ENCODE measurements at regions not wholly inside any gene's neighbourhood (a gene's known extent, or its start where the extent isn't known, plus 50 kb on each side); places are given as distances from the start of the nearest gene placed in this dataset.

DNA sequence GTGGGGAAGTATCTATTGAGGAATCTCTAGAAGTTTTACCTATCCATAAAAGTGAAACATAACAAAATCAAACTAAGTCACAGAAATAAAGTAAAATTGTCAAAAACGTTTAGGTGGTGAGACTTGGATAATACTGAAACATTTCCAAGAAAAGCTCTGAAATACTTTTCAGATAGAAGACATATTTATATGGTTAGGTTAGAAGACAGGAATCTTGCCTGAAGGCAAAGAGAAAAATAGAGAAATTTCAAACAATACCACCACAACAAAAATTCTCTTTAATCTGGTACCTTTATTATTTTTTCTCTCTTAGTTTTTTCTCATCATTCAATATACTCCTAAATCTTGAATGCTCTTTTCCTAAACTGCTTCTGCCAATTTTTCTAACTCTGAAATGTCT is 222.7 kb upstream of the PLSCR5 start:
- no peaks in the 10 kb centered on the region for H3K9me2 ChIP-seq (replicated peaks; ENCODE audit: control insufficient read depth, low read length)
- H3K79me2 ChIP-seq (ENCODE audit: control insufficient read depth, low read length): no peaks in the 10 kb centered on the region
- TF ChIP-seq, protein P1, sequence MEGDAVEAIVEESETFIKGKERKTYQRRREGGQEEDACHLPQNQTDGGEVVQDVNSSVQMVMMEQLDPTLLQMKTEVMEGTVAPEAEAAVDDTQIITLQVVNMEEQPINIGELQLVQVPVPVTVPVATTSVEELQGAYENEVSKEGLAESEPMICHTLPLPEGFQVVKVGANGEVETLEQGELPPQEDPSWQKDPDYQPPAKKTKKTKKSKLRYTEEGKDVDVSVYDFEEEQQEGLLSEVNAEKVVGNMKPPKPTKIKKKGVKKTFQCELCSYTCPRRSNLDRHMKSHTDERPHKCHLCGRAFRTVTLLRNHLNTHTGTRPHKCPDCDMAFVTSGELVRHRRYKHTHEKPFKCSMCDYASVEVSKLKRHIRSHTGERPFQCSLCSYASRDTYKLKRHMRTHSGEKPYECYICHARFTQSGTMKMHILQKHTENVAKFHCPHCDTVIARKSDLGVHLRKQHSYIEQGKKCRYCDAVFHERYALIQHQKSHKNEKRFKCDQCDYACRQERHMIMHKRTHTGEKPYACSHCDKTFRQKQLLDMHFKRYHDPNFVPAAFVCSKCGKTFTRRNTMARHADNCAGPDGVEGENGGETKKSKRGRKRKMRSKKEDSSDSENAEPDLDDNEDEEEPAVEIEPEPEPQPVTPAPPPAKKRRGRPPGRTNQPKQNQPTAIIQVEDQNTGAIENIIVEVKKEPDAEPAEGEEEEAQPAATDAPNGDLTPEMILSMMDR (IDR thresholded peaks at IDR 0.05; ENCODE audit: low read depth, low read length, poor library complexity, severe bottlenecking): no peak
- TF ChIP-seq EZH2phosphoT487 (IDR thresholded peaks at IDR 0.05; ENCODE audit: borderline replicate concordance, low read length): no peak

DNA sequence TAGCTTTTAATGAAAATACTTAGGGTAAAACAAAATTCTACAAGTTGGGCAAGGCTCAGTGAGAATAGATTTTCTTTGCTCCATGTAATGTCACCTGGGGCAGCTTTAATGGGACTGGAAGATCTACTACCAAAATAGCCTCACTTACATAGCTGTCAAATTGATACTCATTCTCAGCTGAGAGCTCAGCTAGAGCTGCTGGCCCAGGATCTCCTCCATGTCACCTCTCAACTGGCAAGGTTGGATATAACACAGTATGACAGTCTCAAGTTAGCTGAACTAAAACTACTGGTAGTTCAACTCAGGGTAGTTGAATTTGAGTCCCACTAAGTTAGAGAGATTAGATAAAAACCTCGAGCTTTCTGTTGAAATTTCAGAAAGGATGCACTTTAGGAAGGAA is 218.5 kb upstream of the PLSCR5 start:
- Histone ChIP-seq H3K4me3 (ENCODE audit: low read length) (no peak overlapping the region), H3K4me1 (ENCODE audit: control insufficient read depth, low read length) (no peaks in the 10 kb centered on the region), H4K20me1 (ENCODE audit: control insufficient read depth, insufficient read depth, low read depth, low read length) (no peaks in the 10 kb centered on the region), H3K9me3 (ENCODE audit: control insufficient read depth, insufficient read depth, low read length) (no peaks in the 10 kb centered on the region), H3K79me2 (ENCODE audit: control insufficient read depth, low read length) (no peaks in the 10 kb centered on the region), H3K9me2 (replicated peaks; ENCODE audit: control insufficient read depth, low read length) (no peaks in the 10 kb centered on the region), H3K27ac (ENCODE audit: low read depth, low read length) (no peak overlapping the region), H3K27me3 (ENCODE audit: control insufficient read depth, low read length) (no peaks in the 10 kb centered on the region), H3K36me3 (ENCODE audit: control insufficient read depth, low read length) (no peaks in the 10 kb centered on the region), H3F3A (ENCODE audit: control insufficient read depth, insufficient read depth) (no peaks in the 10 kb centered on the region), H3K4me2 (ENCODE audit: low read length) (no peak overlapping the region)
- no peak for TF ChIP-seq EZH2phosphoT487 (IDR thresholded peaks at IDR 0.05; ENCODE audit: borderline replicate concordance, low read length)
- TF ChIP-seq, protein P1 (IDR thresholded peaks at IDR 0.05; ENCODE audit: low read depth, low read length, poor library complexity, severe bottlenecking): no peak

More for the DNA sequence above, 222.7 kb upstream of the PLSCR5 start:
- Histone ChIP-seq H3K4me3 (ENCODE audit: low read length) (no peak overlapping the region), H3K27me3 (ENCODE audit: control insufficient read depth, low read length) (no peaks in the 10 kb centered on the region), H3K9me3 (ENCODE audit: control insufficient read depth, insufficient read depth, low read length) (no peaks in the 10 kb centered on the region), H3K36me3 (ENCODE audit: control insufficient read depth, low read length) (no peaks in the 10 kb centered on the region), H3K4me1 (ENCODE audit: control insufficient read depth, low read length) (no peaks in the 10 kb centered on the region), H3K27ac (ENCODE audit: low read depth, low read length) (no peak overlapping the region), H3K4me2 (ENCODE audit: low read length) (no peak overlapping the region), H4K20me1 (ENCODE audit: control insufficient read depth, insufficient read depth, low read depth, low read length) (no peaks in the 10 kb centered on the region), H3F3A (ENCODE audit: control insufficient read depth, insufficient read depth) (no peaks in the 10 kb centered on the region)

DNA sequence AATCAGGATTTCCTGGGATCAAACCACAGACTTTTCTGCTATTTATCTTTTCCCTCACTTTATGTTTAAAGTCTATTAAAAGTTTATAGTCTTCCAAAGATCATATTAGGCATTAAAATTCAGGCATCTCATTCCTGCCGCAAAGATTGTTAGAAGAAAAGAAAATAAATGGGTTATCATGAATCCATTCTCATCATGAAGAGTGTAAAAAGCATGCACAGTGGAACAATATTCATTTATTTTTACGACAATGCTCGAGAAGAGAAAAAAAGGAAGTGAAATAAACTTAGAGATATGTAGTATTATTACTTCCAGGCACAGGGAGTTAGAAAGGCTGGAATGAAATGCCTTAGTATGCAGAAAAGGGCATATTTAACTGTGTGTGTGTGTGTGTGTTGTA is 213.7 kb upstream of the PLSCR5 start:
- Histone ChIP-seq H3K9me2 (replicated peaks; ENCODE audit: control insufficient read depth, low read length) (no peaks in the 10 kb centered on the region), H4K20me1 (ENCODE audit: control insufficient read depth, insufficient read depth, low read depth, low read length) (no peaks in the 10 kb centered on the region), H3K4me2 (ENCODE audit: low read length) (no peak overlapping the region), H3K4me1 (ENCODE audit: control insufficient read depth, low read length) (no peaks in the 10 kb centered on the region), H3K4me3 (ENCODE audit: low read length) (no peak overlapping the region), H3F3A (ENCODE audit: control insufficient read depth, insufficient read depth) (no peaks in the 10 kb centered on the region), H3K79me2 (ENCODE audit: control insufficient read depth, low read length) (no peaks in the 10 kb centered on the region), H3K27ac (ENCODE audit: low read depth, low read length) (no peak overlapping the region), H3K36me3 (ENCODE audit: control insufficient read depth, low read length) (no peaks in the 10 kb centered on the region), H3K27me3 (ENCODE audit: control insufficient read depth, low read length) (no peaks in the 10 kb centered on the region), H3K9me3 (ENCODE audit: control insufficient read depth, insufficient read depth, low read length) (no peaks in the 10 kb centered on the region)
- TF ChIP-seq EZH2phosphoT487 (IDR thresholded peaks at IDR 0.05; ENCODE audit: borderline replicate concordance, low read length): no peak
- TF ChIP-seq, protein P1 (IDR thresholded peaks at IDR 0.05; ENCODE audit: low read depth, low read length, poor library complexity, severe bottlenecking): no peak

DNA sequence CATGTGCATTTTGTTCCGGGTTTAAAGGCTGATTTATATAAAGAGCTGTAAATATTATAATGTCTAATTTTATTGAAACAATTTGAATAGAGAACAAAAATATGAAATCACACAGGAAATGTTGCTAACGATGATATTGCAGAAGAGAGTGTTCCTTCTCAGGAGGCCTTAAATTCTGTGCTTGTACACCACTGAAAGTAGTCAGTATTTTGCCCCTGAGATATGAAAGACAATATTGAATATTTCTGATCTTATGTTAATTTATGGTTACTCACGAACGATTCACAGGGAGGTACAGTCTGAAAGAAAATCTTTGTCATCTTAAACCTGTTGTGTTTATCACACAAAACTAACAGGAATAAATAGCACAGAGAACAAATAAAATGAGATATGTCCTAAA is 213.2 kb upstream of the PLSCR5 start:
- no peak overlapping the region for H3K27ac ChIP-seq (ENCODE audit: low read depth, low read length)

More for the DNA sequence above, 213.2 kb upstream of the PLSCR5 start:
- H3K36me3 ChIP-seq (ENCODE audit: control insufficient read depth, low read length): no peaks in the 10 kb centered on the region
- H3K4me1 ChIP-seq (ENCODE audit: control insufficient read depth, low read length): no peaks in the 10 kb centered on the region
- H3K9me2 ChIP-seq (replicated peaks; ENCODE audit: control insufficient read depth, low read length): no peaks in the 10 kb centered on the region
- H3K27me3 ChIP-seq (ENCODE audit: control insufficient read depth, low read length): no peaks in the 10 kb centered on the region
- H3K4me3 ChIP-seq (ENCODE audit: low read length): no peak overlapping the region
- TF ChIP-seq EZH2phosphoT487 (IDR thresholded peaks at IDR 0.05; ENCODE audit: borderline replicate concordance, low read length): no peak
- TF ChIP-seq, protein P1 (IDR thresholded peaks at IDR 0.05; ENCODE audit: low read depth, low read length, poor library complexity, severe bottlenecking): no peak
- no peaks in the 10 kb centered on the region for H3K79me2 ChIP-seq (ENCODE audit: control insufficient read depth, low read length)
- no peaks in the 10 kb centered on the region for H3F3A ChIP-seq (ENCODE audit: control insufficient read depth, insufficient read depth)
- H3K4me2 ChIP-seq (ENCODE audit: low read length): no peak overlapping the region
- no peaks in the 10 kb centered on the region for H4K20me1 ChIP-seq (ENCODE audit: control insufficient read depth, insufficient read depth, low read depth, low read length)
- no peaks in the 10 kb centered on the region for H3K9me3 ChIP-seq (ENCODE audit: control insufficient read depth, insufficient read depth, low read length)

Measured in DOHH2 (cell line).